C4-2B (cell line): ENCODE measurements at regions not wholly inside any gene's neighbourhood (a gene's known extent, or its start where the extent isn't known, plus 50 kb on each side); places are given as distances from the start of the nearest gene placed in this dataset.

Experiments used
- CTCF ChIP-seq: fragments of 450-650 bp; conservative IDR thresholded peaks from 2 replicates; pipeline ENCODE4 v1.5.1; 2017; ENCODE audit warnings: mild to moderate bottlenecking
- ZFX ChIP-seq: fragments of 450-650 bp; IDR thresholded peaks from 2 replicates; pipeline ENCODE4 v1.6.1; 2017

- TF ChIP-seq CTCF (no peak), ZFX (no peak)
These were observed 254.1 kb upstream of the GLI3 start for GRCh38 chr7:42491106-42491505.
